ENCODE measurements at regions not wholly inside any gene's neighbourhood (a gene's known extent, or its start where the extent isn't known, plus 50 kb on each side); places are given as distances from the start of the nearest gene placed in this dataset.

- no peak for DNase-seq
- H3K4me3 ChIP-seq (ENCODE audit: insufficient read depth, low read depth, low read length) = no peak overlapping the region
- intact Hi-C loops (cut with micrococcal nuclease) (no loop called here), in situ Hi-C loops (cut with MboI; ENCODE audit: low sequenced_read_pairs) (no loop called here), dilution Hi-C loops (cut with HindIII; ENCODE audit: low sequenced_read_pairs, unreplicated experiment) (no loop called here)
- ATAC-seq (ENCODE audit: low read depth) = no peak
- no peak overlapping the region for H4K8ac ChIP-seq (ENCODE audit: low read depth in 2 of 2, low read length in 2 of 2)
- H3K14ac ChIP-seq (replicated peaks; ENCODE audit: low read depth, low read length) = no peak overlapping the region
- no peak overlapping the region for H4K5ac ChIP-seq (ENCODE audit: low read depth, low read length)
- no peak overlapping the region for H3K23ac ChIP-seq (ENCODE audit: low read depth, low read length)
- no peak for TF ChIP-seq CHD1 (IDR thresholded peaks at IDR 0.05; ENCODE audit: low read depth, low read length)
- TF ChIP-seq MAZ (IDR thresholded peaks at IDR 0.05; ENCODE audit: borderline replicate concordance, low read depth, low read length) = no peak
- TF ChIP-seq SMC3 (IDR thresholded peaks at IDR 0.05; ENCODE audit: low read depth, low read length) = no peak
- TF ChIP-seq MAFK (IDR thresholded peaks at IDR 0.05; ENCODE audit: low read depth, low read length) = no peak
- TF ChIP-seq RAD21 (IDR thresholded peaks at IDR 0.05; ENCODE audit: low read length) = no peak
- TF ChIP-seq POLR2A (IDR thresholded peaks at IDR 0.05; ENCODE audit: low read depth, low read length) = no peak
- no peak for TF ChIP-seq BHLHE40 (IDR thresholded peaks at IDR 0.05; ENCODE audit: low read depth, low read length)
- TF ChIP-seq NFE2L2 (IDR thresholded peaks at IDR 0.05; ENCODE audit: low read depth, low read length) = no peak
- TF ChIP-seq, protein P1, sequence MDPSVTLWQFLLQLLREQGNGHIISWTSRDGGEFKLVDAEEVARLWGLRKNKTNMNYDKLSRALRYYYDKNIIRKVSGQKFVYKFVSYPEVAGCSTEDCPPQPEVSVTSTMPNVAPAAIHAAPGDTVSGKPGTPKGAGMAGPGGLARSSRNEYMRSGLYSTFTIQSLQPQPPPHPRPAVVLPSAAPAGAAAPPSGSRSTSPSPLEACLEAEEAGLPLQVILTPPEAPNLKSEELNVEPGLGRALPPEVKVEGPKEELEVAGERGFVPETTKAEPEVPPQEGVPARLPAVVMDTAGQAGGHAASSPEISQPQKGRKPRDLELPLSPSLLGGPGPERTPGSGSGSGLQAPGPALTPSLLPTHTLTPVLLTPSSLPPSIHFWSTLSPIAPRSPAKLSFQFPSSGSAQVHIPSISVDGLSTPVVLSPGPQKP (IDR thresholded peaks at IDR 0.05; ENCODE audit: borderline replicate concordance, low read depth, low read length) = no peak
- TF ChIP-seq RFX5 (IDR thresholded peaks at IDR 0.05; ENCODE audit: low read depth, low read length) = no peak
- TF ChIP-seq RCOR1 (IDR thresholded peaks at IDR 0.05; ENCODE audit: insufficient replicate concordance, low read length) = no peak
- TF ChIP-seq CEBPB (IDR thresholded peaks at IDR 0.05; ENCODE audit: low read depth, low read length) = no peak
- H3K56ac ChIP-seq (ENCODE audit: extremely low read depth, insufficient read depth, low read length) = no peak overlapping the region
- H2BK15ac ChIP-seq (ENCODE audit: low read depth, low read length) = no peak overlapping the region
- H4K20me1 ChIP-seq (ENCODE audit: insufficient read depth, low read length) = no peaks in the 10 kb centered on the region
- H3K36me3 ChIP-seq (ENCODE audit: control insufficient read depth, insufficient read depth, low read length) = no peaks in the 10 kb centered on the region
- H3K9me1 ChIP-seq (ENCODE audit: insufficient read depth, low read length) = no peaks in the 10 kb centered on the region
- no peak overlapping the region for H2AK5ac ChIP-seq (ENCODE audit: low read depth, low read length)
- BruUV-seq (replicated peaks) = no TSS peak
- H2BK120ac ChIP-seq (ENCODE audit: low read depth, low read length) = no peak overlapping the region
- CTCF ChIA-PET = interaction anchor here (0.6 kb wide), 1 partner anchor 151 kb away, joined by 5 read pairs; no protein-coding TSS in a partner anchor
- H3K9ac ChIP-seq (ENCODE audit: low read depth, low read length) = no peak overlapping the region
- no peaks in the 10 kb centered on the region for H3K9me3 ChIP-seq (ENCODE audit: control insufficient read depth, insufficient read depth, low read length)
- no peak overlapping the region for H2AFZ ChIP-seq (replicated peaks; ENCODE audit: low read length, poor library complexity)
- no peak overlapping the region for H2AK9ac ChIP-seq (replicated peaks; ENCODE audit: low read depth, low read length, poor library complexity)
- POLR2A ChIA-PET (ENCODE audit: unreplicated experiment) = no interaction called here
- H3K79me1 ChIP-seq (ENCODE audit: low read depth in 1 of 2, low read length in 2 of 2) = no peaks in the 10 kb centered on the region
- H3K4ac ChIP-seq (ENCODE audit: low read depth, low read length) = no peak overlapping the region
- no peaks in the 10 kb centered on the region for H3K4me1 ChIP-seq (ENCODE audit: control insufficient read depth, insufficient read depth, low read length)
- no peak overlapping the region for H2BK5ac ChIP-seq (ENCODE audit: low read depth, low read length, poor library complexity, severe bottlenecking)
- no peak overlapping the region for H2BK20ac ChIP-seq (ENCODE audit: low read depth, low read length)
- no CpG with 5 or more reads among the region's 4 CpGs for WGBS, 2 experiments (ENCODE audit: extremely low coverage in 2 of 2, insufficient read length in 1 of 2)
- no peak overlapping the region for H3K27ac ChIP-seq (ENCODE audit: insufficient read depth, low read length)
- no peak overlapping the region for H4K91ac ChIP-seq (ENCODE audit: insufficient read depth, low read depth, low read length)
- no peak overlapping the region for H3K4me2 ChIP-seq (ENCODE audit: low read depth, low read length)
- peaks cover 10% of the 10 kb centered on the region for H3K27me3 ChIP-seq (ENCODE audit: control insufficient read depth, insufficient read depth, low read length)
- H3K18ac ChIP-seq (ENCODE audit: low read depth, low read length) = no peak overlapping the region
Measured at GRCh38 chr10:28434063-28434462, 98.9 kb upstream of the WAC start.

Data from IMR-90 (cell line).